ENCODE measurements at regions not wholly inside any gene's neighbourhood (a gene's known extent, or its start where the extent isn't known, plus 50 kb on each side); places are given as distances from the start of the nearest gene placed in this dataset.

- Histone ChIP-seq H3K9me3 (ENCODE audit: control insufficient read depth, low read length) (no peaks in the 10 kb centered on the region), H3K4me3 (ENCODE audit: extremely low read depth, insufficient read depth, low read length, poor library complexity, severe bottlenecking) (no peak overlapping the region), H3K4me1 (ENCODE audit: control insufficient read depth, insufficient read depth, low read length, poor library complexity, severe bottlenecking) (no peaks in the 10 kb centered on the region), H3K36me3 (ENCODE audit: control insufficient read depth, insufficient read depth, low read length) (peaks cover 9% of the 10 kb centered on the region), H3K27ac (ENCODE audit: low read depth, low read length, severe bottlenecking) (no peak overlapping the region)
- 100% methylated on average over 1 of the region's 1 CpG; no CpG with 5 or more reads in 1 of the 2 experiments for WGBS, 2 experiments (ENCODE audit: insufficient coverage in 2 of 2)
Measured at GRCh38 chr17:63356337-63356757, 89.8 kb downstream of the CYB561 start.

- no peak overlapping the region for H3K27ac ChIP-seq (ENCODE audit: low read depth, low read length, severe bottlenecking)
- no peaks in the 10 kb centered on the region for H3K9me3 ChIP-seq (ENCODE audit: control insufficient read depth, low read length)
- H3K4me1 ChIP-seq (ENCODE audit: control insufficient read depth, insufficient read depth, low read length, poor library complexity, severe bottlenecking), result no peaks in the 10 kb centered on the region
- H3K4me3 ChIP-seq (ENCODE audit: extremely low read depth, insufficient read depth, low read length, poor library complexity, severe bottlenecking), result no peak overlapping the region
- WGBS, 2 experiments (ENCODE audit: insufficient coverage in 2 of 2), result 100% methylated on average over 1 to 2 of the region's 6 CpGs
- peaks cover 18% of the 10 kb centered on the region for H3K36me3 ChIP-seq (ENCODE audit: control insufficient read depth, insufficient read depth, low read length)
Measured at GRCh38 chr17:63358111-63358839, 87.8 kb downstream of the CYB561 start.

GRCh38 chr17:63358956-63359355 lies 87.2 kb downstream of the CYB561 start:
- Histone ChIP-seq H3K36me3 (ENCODE audit: control insufficient read depth, insufficient read depth, low read length) (peaks cover 18% of the 10 kb centered on the region), H3K27ac (ENCODE audit: low read depth, low read length, severe bottlenecking) (no peak overlapping the region), H3K4me1 (ENCODE audit: control insufficient read depth, insufficient read depth, low read length, poor library complexity, severe bottlenecking) (no peaks in the 10 kb centered on the region), H3K4me3 (ENCODE audit: extremely low read depth, insufficient read depth, low read length, poor library complexity, severe bottlenecking) (no peak overlapping the region), H3K9me3 (ENCODE audit: control insufficient read depth, low read length) (no peaks in the 10 kb centered on the region)
- no CpG with 5 or more reads among the region's 3 CpGs for WGBS, 2 experiments (ENCODE audit: insufficient coverage in 2 of 2)

GRCh38 chr17:63361182-63361581 lies 84.9 kb downstream of the CYB561 start:
- peaks cover 11% of the 10 kb centered on the region for H3K36me3 ChIP-seq (ENCODE audit: control insufficient read depth, insufficient read depth, low read length)
- WGBS, 2 experiments (ENCODE audit: insufficient coverage in 2 of 2), result 95 to 99% methylated on average over 6 to 7 of the region's 7 CpGs

GRCh38 chr17:63362115-63362514 lies 84.0 kb downstream of the CYB561 start:
- no peak overlapping the region for H3K27ac ChIP-seq (ENCODE audit: low read depth, low read length, severe bottlenecking)
- H3K9me3 ChIP-seq (ENCODE audit: control insufficient read depth, low read length), result no peaks in the 10 kb centered on the region
- WGBS, 2 experiments (ENCODE audit: insufficient coverage in 2 of 2), result 80 to 83% methylated on average over 2 of the region's 2 CpGs
- peaks cover under 1% of the 10 kb centered on the region for H3K4me1 ChIP-seq (ENCODE audit: control insufficient read depth, insufficient read depth, low read length, poor library complexity, severe bottlenecking)
- no peak overlapping the region for H3K4me3 ChIP-seq (ENCODE audit: extremely low read depth, insufficient read depth, low read length, poor library complexity, severe bottlenecking)
- peaks cover 11% of the 10 kb centered on the region for H3K36me3 ChIP-seq (ENCODE audit: control insufficient read depth, insufficient read depth, low read length)

More at GRCh38 chr17:63361182-63361581, 84.9 kb downstream of the CYB561 start:
- Histone ChIP-seq H3K4me1 (ENCODE audit: control insufficient read depth, insufficient read depth, low read length, poor library complexity, severe bottlenecking) (no peaks in the 10 kb centered on the region), H3K27ac (ENCODE audit: low read depth, low read length, severe bottlenecking) (no peak overlapping the region), H3K9me3 (ENCODE audit: control insufficient read depth, low read length) (no peaks in the 10 kb centered on the region), H3K4me3 (ENCODE audit: extremely low read depth, insufficient read depth, low read length, poor library complexity, severe bottlenecking) (no peak overlapping the region)

- H3K9me3 ChIP-seq (ENCODE audit: control insufficient read depth, low read length), result no peaks in the 10 kb centered on the region
- H3K4me3 ChIP-seq (ENCODE audit: extremely low read depth, insufficient read depth, low read length, poor library complexity, severe bottlenecking), result no peak overlapping the region
- H3K4me1 ChIP-seq (ENCODE audit: control insufficient read depth, insufficient read depth, low read length, poor library complexity, severe bottlenecking), result peaks cover 4% of the 10 kb centered on the region
- H3K36me3 ChIP-seq (ENCODE audit: control insufficient read depth, insufficient read depth, low read length), result peaks cover 15% of the 10 kb centered on the region
- no peak overlapping the region for H3K27ac ChIP-seq (ENCODE audit: low read depth, low read length, severe bottlenecking)
- WGBS, 2 experiments (ENCODE audit: insufficient coverage in 2 of 2), result 78 to 100% methylated on average over 1 to 2 of the region's 2 CpGs
Measured at GRCh38 chr17:63364387-63364786, 81.7 kb downstream of the CYB561 start.

GRCh38 chr17:63364944-63365343 lies 81.2 kb downstream of the CYB561 start:
- Histone ChIP-seq H3K9me3 (ENCODE audit: control insufficient read depth, low read length) (no peaks in the 10 kb centered on the region), H3K27ac (ENCODE audit: low read depth, low read length, severe bottlenecking) (no peak overlapping the region), H3K36me3 (ENCODE audit: control insufficient read depth, insufficient read depth, low read length) (peaks cover 15% of the 10 kb centered on the region), H3K4me3 (ENCODE audit: extremely low read depth, insufficient read depth, low read length, poor library complexity, severe bottlenecking) (no peak overlapping the region), H3K4me1 (ENCODE audit: control insufficient read depth, insufficient read depth, low read length, poor library complexity, severe bottlenecking) (peaks cover 4% of the 10 kb centered on the region)
- WGBS, 2 experiments (ENCODE audit: insufficient coverage in 2 of 2), result 87 to 94% methylated on average over 6 of the region's 6 CpGs

GRCh38 chr17:63365366-63366240 lies 80.5 kb downstream of the CYB561 start:
- H3K4me1 ChIP-seq (ENCODE audit: control insufficient read depth, insufficient read depth, low read length, poor library complexity, severe bottlenecking), result peaks cover 4% of the 10 kb centered on the region
- WGBS, 2 experiments (ENCODE audit: insufficient coverage in 2 of 2), result 90 to 94% methylated on average over 2 to 6 of the region's 8 CpGs
- H3K9me3 ChIP-seq (ENCODE audit: control insufficient read depth, low read length), result no peaks in the 10 kb centered on the region

GRCh38 chr17:63366241-63366566 lies 79.9 kb downstream of the CYB561 start:
- no peak overlapping the region for H3K27ac ChIP-seq (ENCODE audit: low read depth, low read length, severe bottlenecking)

More at GRCh38 chr17:63365366-63366240, 80.5 kb downstream of the CYB561 start:
- Histone ChIP-seq H3K36me3 (ENCODE audit: control insufficient read depth, insufficient read depth, low read length) (peaks cover 15% of the 10 kb centered on the region), H3K27ac (ENCODE audit: low read depth, low read length, severe bottlenecking) (no peak overlapping the region), H3K4me3 (ENCODE audit: extremely low read depth, insufficient read depth, low read length, poor library complexity, severe bottlenecking) (no peak overlapping the region)

GRCh38 chr17:63369233-63369632 lies 76.9 kb downstream of the CYB561 start:
- H3K4me3 ChIP-seq (ENCODE audit: extremely low read depth, insufficient read depth, low read length, poor library complexity, severe bottlenecking), result no peak overlapping the region
- H3K9me3 ChIP-seq (ENCODE audit: control insufficient read depth, low read length), result no peaks in the 10 kb centered on the region
- H3K4me1 ChIP-seq (ENCODE audit: control insufficient read depth, insufficient read depth, low read length, poor library complexity, severe bottlenecking), result peaks cover 4% of the 10 kb centered on the region
- no peak overlapping the region for H3K27ac ChIP-seq (ENCODE audit: low read depth, low read length, severe bottlenecking)
- H3K36me3 ChIP-seq (ENCODE audit: control insufficient read depth, insufficient read depth, low read length), result peaks cover 6% of the 10 kb centered on the region
- 60% methylated on average over 1 of the region's 4 CpGs; no CpG with 5 or more reads in 1 of the 2 experiments for WGBS, 2 experiments (ENCODE audit: insufficient coverage in 2 of 2)

More at GRCh38 chr17:63366241-63366566, 79.9 kb downstream of the CYB561 start:
- WGBS, 2 experiments (ENCODE audit: insufficient coverage in 2 of 2), result 82 to 100% methylated on average over 1 of the region's 1 CpG
- peaks cover 4% of the 10 kb centered on the region for H3K4me1 ChIP-seq (ENCODE audit: control insufficient read depth, insufficient read depth, low read length, poor library complexity, severe bottlenecking)
- no peaks in the 10 kb centered on the region for H3K9me3 ChIP-seq (ENCODE audit: control insufficient read depth, low read length)
- no peak overlapping the region for H3K4me3 ChIP-seq (ENCODE audit: extremely low read depth, insufficient read depth, low read length, poor library complexity, severe bottlenecking)
- H3K36me3 ChIP-seq (ENCODE audit: control insufficient read depth, insufficient read depth, low read length), result peaks cover 13% of the 10 kb centered on the region
